GM12878 (cell line): ENCODE measurements at regions not wholly inside any gene's neighbourhood (a gene's known extent, or its start where the extent isn't known, plus 50 kb on each side); places are given as distances from the start of the nearest gene placed in this dataset.

Experiments
- BCL11A ChIP-seq: IDR thresholded peaks from 2 replicates; pipeline ENCODE4 v1.6.1; 2011; ENCODE audit warnings: low read depth, low read length
- GABPA ChIP-seq: IDR thresholded peaks from 2 replicates; pipeline ENCODE4 v1.6.1; 2014; ENCODE audit warnings: antibody characterized with exemption, low read depth, mild to moderate bottlenecking, inconsistent platforms
- HDGF ChIP-seq: fragments of 450-650 bp; IDR thresholded peaks from 2 replicates; pipeline ENCODE4 v1.6.1; 2016; ENCODE audit warnings: antibody characterized with exemption
- NFYB ChIP-seq: IDR thresholded peaks from 2 replicates; pipeline ENCODE4 v1.6.1; 2011; ENCODE audit warnings: low read depth, mild to moderate bottlenecking, low read length, improper control_type of control experiment, moderate library complexity; ENCODE audit not compliant: insufficient read depth
- TF ChIP-seq, protein P1 (sequence below): IDR thresholded peaks from 2 replicates; pipeline ENCODE4 v1.6.1; 2012; ENCODE audit warnings: improper control_type of control experiment, low read depth, low read length; ENCODE audit not compliant: insufficient replicate concordance
- TF ChIP-seq, protein P2 (sequence below): fragments of 450-650 bp; IDR thresholded peaks from 2 replicates; pipeline ENCODE4 v1.6.1; 2018; ENCODE audit warnings: mild to moderate bottlenecking, low read depth, moderate library complexity; ENCODE audit not compliant: partially characterized antibody
- TF ChIP-seq, protein P3 (sequence below): IDR thresholded peaks from 2 replicates; pipeline ENCODE4 v1.6.1; 2012; ENCODE audit warnings: mild to moderate bottlenecking, low read depth, low read length
- TF ChIP-seq, protein P4 (sequence below): fragments of 450-650 bp; formaldehyde crosslinking; IDR thresholded peaks from 2 replicates; pipeline ENCODE4 v1.4.0; 2022; ENCODE audit warnings: mild to moderate bottlenecking, moderate library complexity
- TF ChIP-seq, protein P5 (sequence below): IDR thresholded peaks from 2 replicates; pipeline ENCODE4 v1.6.1; 2011; ENCODE audit warnings: low read depth, low read length, improper control_type of control experiment, borderline replicate concordance

- TF ChIP-seq, protein P1, sequence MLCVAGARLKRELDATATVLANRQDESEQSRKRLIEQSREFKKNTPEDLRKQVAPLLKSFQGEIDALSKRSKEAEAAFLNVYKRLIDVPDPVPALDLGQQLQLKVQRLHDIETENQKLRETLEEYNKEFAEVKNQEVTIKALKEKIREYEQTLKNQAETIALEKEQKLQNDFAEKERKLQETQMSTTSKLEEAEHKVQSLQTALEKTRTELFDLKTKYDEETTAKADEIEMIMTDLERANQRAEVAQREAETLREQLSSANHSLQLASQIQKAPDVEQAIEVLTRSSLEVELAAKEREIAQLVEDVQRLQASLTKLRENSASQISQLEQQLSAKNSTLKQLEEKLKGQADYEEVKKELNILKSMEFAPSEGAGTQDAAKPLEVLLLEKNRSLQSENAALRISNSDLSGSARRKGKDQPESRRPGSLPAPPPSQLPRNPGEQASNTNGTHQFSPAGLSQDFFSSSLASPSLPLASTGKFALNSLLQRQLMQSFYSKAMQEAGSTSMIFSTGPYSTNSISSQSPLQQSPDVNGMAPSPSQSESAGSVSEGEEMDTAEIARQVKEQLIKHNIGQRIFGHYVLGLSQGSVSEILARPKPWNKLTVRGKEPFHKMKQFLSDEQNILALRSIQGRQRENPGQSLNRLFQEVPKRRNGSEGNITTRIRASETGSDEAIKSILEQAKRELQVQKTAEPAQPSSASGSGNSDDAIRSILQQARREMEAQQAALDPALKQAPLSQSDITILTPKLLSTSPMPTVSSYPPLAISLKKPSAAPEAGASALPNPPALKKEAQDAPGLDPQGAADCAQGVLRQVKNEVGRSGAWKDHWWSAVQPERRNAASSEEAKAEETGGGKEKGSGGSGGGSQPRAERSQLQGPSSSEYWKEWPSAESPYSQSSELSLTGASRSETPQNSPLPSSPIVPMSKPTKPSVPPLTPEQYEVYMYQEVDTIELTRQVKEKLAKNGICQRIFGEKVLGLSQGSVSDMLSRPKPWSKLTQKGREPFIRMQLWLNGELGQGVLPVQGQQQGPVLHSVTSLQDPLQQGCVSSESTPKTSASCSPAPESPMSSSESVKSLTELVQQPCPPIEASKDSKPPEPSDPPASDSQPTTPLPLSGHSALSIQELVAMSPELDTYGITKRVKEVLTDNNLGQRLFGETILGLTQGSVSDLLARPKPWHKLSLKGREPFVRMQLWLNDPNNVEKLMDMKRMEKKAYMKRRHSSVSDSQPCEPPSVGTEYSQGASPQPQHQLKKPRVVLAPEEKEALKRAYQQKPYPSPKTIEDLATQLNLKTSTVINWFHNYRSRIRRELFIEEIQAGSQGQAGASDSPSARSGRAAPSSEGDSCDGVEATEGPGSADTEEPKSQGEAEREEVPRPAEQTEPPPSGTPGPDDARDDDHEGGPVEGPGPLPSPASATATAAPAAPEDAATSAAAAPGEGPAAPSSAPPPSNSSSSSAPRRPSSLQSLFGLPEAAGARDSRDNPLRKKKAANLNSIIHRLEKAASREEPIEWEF = no peak
- TF ChIP-seq NFYB = no peak
- TF ChIP-seq, protein P2, sequence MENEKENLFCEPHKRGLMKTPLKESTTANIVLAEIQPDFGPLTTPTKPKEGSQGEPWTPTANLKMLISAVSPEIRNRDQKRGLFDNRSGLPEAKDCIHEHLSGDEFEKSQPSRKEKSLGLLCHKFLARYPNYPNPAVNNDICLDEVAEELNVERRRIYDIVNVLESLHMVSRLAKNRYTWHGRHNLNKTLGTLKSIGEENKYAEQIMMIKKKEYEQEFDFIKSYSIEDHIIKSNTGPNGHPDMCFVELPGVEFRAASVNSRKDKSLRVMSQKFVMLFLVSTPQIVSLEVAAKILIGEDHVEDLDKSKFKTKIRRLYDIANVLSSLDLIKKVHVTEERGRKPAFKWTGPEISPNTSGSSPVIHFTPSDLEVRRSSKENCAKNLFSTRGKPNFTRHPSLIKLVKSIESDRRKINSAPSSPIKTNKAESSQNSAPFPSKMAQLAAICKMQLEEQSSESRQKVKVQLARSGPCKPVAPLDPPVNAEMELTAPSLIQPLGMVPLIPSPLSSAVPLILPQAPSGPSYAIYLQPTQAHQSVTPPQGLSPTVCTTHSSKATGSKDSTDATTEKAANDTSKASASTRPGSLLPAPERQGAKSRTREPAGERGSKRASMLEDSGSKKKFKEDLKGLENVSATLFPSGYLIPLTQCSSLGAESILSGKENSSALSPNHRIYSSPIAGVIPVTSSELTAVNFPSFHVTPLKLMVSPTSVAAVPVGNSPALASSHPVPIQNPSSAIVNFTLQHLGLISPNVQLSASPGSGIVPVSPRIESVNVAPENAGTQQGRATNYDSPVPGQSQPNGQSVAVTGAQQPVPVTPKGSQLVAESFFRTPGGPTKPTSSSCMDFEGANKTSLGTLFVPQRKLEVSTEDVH = no peak
- TF ChIP-seq, protein P3, sequence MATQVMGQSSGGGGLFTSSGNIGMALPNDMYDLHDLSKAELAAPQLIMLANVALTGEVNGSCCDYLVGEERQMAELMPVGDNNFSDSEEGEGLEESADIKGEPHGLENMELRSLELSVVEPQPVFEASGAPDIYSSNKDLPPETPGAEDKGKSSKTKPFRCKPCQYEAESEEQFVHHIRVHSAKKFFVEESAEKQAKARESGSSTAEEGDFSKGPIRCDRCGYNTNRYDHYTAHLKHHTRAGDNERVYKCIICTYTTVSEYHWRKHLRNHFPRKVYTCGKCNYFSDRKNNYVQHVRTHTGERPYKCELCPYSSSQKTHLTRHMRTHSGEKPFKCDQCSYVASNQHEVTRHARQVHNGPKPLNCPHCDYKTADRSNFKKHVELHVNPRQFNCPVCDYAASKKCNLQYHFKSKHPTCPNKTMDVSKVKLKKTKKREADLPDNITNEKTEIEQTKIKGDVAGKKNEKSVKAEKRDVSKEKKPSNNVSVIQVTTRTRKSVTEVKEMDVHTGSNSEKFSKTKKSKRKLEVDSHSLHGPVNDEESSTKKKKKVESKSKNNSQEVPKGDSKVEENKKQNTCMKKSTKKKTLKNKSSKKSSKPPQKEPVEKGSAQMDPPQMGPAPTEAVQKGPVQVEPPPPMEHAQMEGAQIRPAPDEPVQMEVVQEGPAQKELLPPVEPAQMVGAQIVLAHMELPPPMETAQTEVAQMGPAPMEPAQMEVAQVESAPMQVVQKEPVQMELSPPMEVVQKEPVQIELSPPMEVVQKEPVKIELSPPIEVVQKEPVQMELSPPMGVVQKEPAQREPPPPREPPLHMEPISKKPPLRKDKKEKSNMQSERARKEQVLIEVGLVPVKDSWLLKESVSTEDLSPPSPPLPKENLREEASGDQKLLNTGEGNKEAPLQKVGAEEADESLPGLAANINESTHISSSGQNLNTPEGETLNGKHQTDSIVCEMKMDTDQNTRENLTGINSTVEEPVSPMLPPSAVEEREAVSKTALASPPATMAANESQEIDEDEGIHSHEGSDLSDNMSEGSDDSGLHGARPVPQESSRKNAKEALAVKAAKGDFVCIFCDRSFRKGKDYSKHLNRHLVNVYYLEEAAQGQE = no peak
- TF ChIP-seq GABPA = no peak
- TF ChIP-seq HDGF = no peak
- TF ChIP-seq BCL11A = no peak
- TF ChIP-seq, protein P4, sequence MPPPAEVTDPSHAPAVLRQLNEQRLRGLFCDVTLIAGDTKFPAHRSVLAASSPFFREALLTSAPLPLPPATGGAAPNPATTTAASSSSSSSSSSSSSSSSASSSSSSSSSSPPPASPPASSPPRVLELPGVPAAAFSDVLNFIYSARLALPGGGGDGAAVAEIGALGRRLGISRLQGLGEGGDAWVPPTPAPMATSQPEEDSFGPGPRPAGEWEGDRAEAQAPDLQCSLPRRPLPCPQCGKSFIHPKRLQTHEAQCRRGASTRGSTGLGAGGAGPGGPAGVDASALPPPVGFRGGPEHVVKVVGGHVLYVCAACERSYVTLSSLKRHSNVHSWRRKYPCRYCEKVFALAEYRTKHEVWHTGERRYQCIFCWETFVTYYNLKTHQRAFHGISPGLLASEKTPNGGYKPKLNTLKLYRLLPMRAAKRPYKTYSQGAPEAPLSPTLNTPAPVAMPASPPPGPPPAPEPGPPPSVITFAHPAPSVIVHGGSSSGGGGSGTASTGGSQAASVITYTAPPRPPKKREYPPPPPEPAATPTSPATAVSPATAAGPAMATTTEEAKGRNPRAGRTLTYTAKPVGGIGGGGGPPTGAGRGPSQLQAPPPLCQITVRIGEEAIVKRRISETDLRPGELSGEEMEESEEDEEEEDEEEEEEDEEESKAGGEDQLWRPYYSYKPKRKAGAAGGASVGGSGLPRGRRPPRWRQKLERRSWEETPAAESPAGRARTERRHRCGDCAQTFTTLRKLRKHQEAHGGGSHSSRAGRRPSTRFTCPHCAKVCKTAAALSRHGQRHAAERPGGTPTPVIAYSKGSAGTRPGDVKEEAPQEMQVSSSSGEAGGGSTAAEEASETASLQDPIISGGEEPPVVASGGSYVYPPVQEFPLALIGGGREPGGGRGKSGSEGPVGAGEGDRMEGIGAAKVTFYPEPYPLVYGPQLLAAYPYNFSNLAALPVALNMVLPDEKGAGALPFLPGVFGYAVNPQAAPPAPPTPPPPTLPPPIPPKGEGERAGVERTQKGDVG (CRISPR knock-in tag) = no peak
- TF ChIP-seq, protein P5, sequence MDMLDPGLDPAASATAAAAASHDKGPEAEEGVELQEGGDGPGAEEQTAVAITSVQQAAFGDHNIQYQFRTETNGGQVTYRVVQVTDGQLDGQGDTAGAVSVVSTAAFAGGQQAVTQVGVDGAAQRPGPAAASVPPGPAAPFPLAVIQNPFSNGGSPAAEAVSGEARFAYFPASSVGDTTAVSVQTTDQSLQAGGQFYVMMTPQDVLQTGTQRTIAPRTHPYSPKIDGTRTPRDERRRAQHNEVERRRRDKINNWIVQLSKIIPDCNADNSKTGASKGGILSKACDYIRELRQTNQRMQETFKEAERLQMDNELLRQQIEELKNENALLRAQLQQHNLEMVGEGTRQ = no peak
Measured at GRCh38 chr3:5056111-5056391, 66.0 kb upstream of the ARL8B start (continued).
